DND-41 (cell line): ENCODE measurements at regions not wholly inside any gene's neighbourhood (a gene's known extent, or its start where the extent isn't known, plus 50 kb on each side); places are given as distances from the start of the nearest gene placed in this dataset.

Experiments used
- EZH2 ChIP-seq: IDR thresholded peaks from 3 replicates; pipeline ENCODE4 v1.6.1; 2012; ENCODE audit warnings: borderline replicate concordance, low read depth, mild to moderate bottlenecking, moderate library complexity, low read length, inconsistent platforms; ENCODE audit not compliant: severe bottlenecking
- TF ChIP-seq, protein P1 (sequence below): IDR thresholded peaks from 2 replicates; pipeline ENCODE4 v1.5.1; 2012; ENCODE audit warnings: borderline replicate concordance, low read length, moderate library complexity, mild to moderate bottlenecking; ENCODE audit not compliant: poor library complexity, severe bottlenecking; ENCODE audit errors: extremely low read depth

- TF ChIP-seq, protein P1, sequence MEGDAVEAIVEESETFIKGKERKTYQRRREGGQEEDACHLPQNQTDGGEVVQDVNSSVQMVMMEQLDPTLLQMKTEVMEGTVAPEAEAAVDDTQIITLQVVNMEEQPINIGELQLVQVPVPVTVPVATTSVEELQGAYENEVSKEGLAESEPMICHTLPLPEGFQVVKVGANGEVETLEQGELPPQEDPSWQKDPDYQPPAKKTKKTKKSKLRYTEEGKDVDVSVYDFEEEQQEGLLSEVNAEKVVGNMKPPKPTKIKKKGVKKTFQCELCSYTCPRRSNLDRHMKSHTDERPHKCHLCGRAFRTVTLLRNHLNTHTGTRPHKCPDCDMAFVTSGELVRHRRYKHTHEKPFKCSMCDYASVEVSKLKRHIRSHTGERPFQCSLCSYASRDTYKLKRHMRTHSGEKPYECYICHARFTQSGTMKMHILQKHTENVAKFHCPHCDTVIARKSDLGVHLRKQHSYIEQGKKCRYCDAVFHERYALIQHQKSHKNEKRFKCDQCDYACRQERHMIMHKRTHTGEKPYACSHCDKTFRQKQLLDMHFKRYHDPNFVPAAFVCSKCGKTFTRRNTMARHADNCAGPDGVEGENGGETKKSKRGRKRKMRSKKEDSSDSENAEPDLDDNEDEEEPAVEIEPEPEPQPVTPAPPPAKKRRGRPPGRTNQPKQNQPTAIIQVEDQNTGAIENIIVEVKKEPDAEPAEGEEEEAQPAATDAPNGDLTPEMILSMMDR: no peak
- TF ChIP-seq EZH2: no peak
Measured at GRCh38 chr11:36730761-36731160, 132.7 kb upstream of the RAG2 start.
